Astrocyte (in vitro differentiated cells and primary cell): ENCODE measurements at regions not wholly inside any gene's neighbourhood (a gene's known extent, or its start where the extent isn't known, plus 50 kb on each side); places are given as distances from the start of the nearest gene placed in this dataset.

ENCODE experiments used
- DNase-seq: peaks from one replicate; pipeline ENCODE4 v3.0.0-alpha.2; 2010; ENCODE audit warnings: low read depth
- FAIRE-seq: peaks from 2 replicates; lab custom pipeline; 2011; peaks lifted over from hg19 to GRCh38; lab: Jason Lieb, UNC
- H2AFZ ChIP-seq: 2 replicates; pipeline ENCODE4 v1.6.0; 2012; ENCODE audit warnings: low read depth, low read length, inconsistent platforms
- H3K27ac ChIP-seq: 2 replicates; pipeline ENCODE4 v1.5.1; 2011; ENCODE audit warnings: low read depth, low read length, inconsistent platforms
- H3K27me3 ChIP-seq: 2 replicates; pipeline ENCODE4 v1.6.0; 2011; ENCODE audit warnings: low read length, inconsistent platforms; ENCODE audit not compliant: insufficient read depth
- H3K36me3 ChIP-seq: 2 replicates; pipeline ENCODE4 v1.5.1; 2011; ENCODE audit warnings: low read length, inconsistent platforms; ENCODE audit not compliant: insufficient read depth
- H3K4me1 ChIP-seq: 2 replicates; pipeline ENCODE4 v1.5.1; 2011; ENCODE audit warnings: low read length, inconsistent platforms; ENCODE audit not compliant: insufficient read depth
- H3K4me2 ChIP-seq: 2 replicates; pipeline ENCODE4 v1.6.0; 2012; ENCODE audit warnings: low read length, inconsistent platforms
- H3K4me3 ChIP-seq: 2 replicates; pipeline ENCODE4 v1.5.1; 2011; ENCODE audit warnings: low read depth, mild to moderate bottlenecking, low read length, inconsistent platforms; ENCODE audit not compliant: insufficient read depth
- H3K79me2 ChIP-seq: 2 replicates; pipeline ENCODE4 v1.6.0; 2012; ENCODE audit warnings: mild to moderate bottlenecking, low read length, inconsistent platforms; ENCODE audit not compliant: insufficient read depth
- H3K9ac ChIP-seq: 2 replicates; pipeline ENCODE4 v1.6.0; 2012; ENCODE audit warnings: mild to moderate bottlenecking, low read length, inconsistent platforms
- H3K9me3 ChIP-seq: 2 replicates; pipeline ENCODE4 v1.5.1; 2012; ENCODE audit warnings: low read depth, mild to moderate bottlenecking, low read length, inconsistent platforms; ENCODE audit not compliant: insufficient read depth
- H4K20me1 ChIP-seq: 2 replicates; pipeline ENCODE4 v1.6.0; 2012; ENCODE audit warnings: low read length, inconsistent platforms; ENCODE audit not compliant: insufficient read depth
- H3K27ac Mint-ChIP-seq: one replicate; pipeline ENCODE4 v1.8.0; 2021; ENCODE audit warnings: mild to moderate bottlenecking, mixed read lengths; ENCODE audit not compliant: unreplicated experiment
- H3K27me3 Mint-ChIP-seq: one replicate; pipeline ENCODE4 v1.8.0; 2021; ENCODE audit warnings: low read depth, mixed read lengths; ENCODE audit not compliant: unreplicated experiment
- H3K36me3 Mint-ChIP-seq: one replicate; pipeline ENCODE4 v1.8.0; 2021; ENCODE audit warnings: low read depth, mixed read lengths; ENCODE audit not compliant: unreplicated experiment
- H3K4me1 Mint-ChIP-seq: one replicate; pipeline ENCODE4 v1.8.0; 2021; ENCODE audit warnings: low read depth, mixed read lengths; ENCODE audit not compliant: unreplicated experiment
- H3K4me3 Mint-ChIP-seq: one replicate; pipeline ENCODE4 v1.8.0; 2021; ENCODE audit warnings: mild to moderate bottlenecking, moderate library complexity, mixed read lengths; ENCODE audit not compliant: unreplicated experiment
- H3K9me3 Mint-ChIP-seq: one replicate; pipeline ENCODE4 v1.8.0; 2021; ENCODE audit warnings: mild to moderate bottlenecking, mixed read lengths; ENCODE audit not compliant: unreplicated experiment
- EZH2 ChIP-seq: IDR thresholded peaks from 2 replicates; pipeline ENCODE4 v1.6.1; 2012; ENCODE audit warnings: mild to moderate bottlenecking, low read length, inconsistent platforms; ENCODE audit not compliant: insufficient read depth
- TF ChIP-seq, protein P1 (sequence below): IDR thresholded peaks from 2 replicates; pipeline ENCODE4 v1.5.1; 2011; ENCODE audit warnings: low read depth, mild to moderate bottlenecking, inconsistent platforms, low read length, moderate library complexity; ENCODE audit not compliant: insufficient read depth

- no peaks in the 10 kb centered on the region for H4K20me1 ChIP-seq
- TF ChIP-seq, protein P1, sequence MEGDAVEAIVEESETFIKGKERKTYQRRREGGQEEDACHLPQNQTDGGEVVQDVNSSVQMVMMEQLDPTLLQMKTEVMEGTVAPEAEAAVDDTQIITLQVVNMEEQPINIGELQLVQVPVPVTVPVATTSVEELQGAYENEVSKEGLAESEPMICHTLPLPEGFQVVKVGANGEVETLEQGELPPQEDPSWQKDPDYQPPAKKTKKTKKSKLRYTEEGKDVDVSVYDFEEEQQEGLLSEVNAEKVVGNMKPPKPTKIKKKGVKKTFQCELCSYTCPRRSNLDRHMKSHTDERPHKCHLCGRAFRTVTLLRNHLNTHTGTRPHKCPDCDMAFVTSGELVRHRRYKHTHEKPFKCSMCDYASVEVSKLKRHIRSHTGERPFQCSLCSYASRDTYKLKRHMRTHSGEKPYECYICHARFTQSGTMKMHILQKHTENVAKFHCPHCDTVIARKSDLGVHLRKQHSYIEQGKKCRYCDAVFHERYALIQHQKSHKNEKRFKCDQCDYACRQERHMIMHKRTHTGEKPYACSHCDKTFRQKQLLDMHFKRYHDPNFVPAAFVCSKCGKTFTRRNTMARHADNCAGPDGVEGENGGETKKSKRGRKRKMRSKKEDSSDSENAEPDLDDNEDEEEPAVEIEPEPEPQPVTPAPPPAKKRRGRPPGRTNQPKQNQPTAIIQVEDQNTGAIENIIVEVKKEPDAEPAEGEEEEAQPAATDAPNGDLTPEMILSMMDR: no peak
- no peak for TF ChIP-seq EZH2
- no peak overlapping the region for H2AFZ ChIP-seq
- no peak for DNase-seq
- Mint-ChIP-seq H3K27ac (no peak overlapping the region), H3K9me3 (peaks cover 2% of the 10 kb centered on the region), H3K4me1 (no peaks in the 10 kb centered on the region), H3K27me3 (peaks cover 15% of the 10 kb centered on the region), H3K4me3 (no peak overlapping the region), H3K36me3 (no peaks in the 10 kb centered on the region)
- no peaks in the 10 kb centered on the region for H3K9me3 ChIP-seq
- no peaks in the 10 kb centered on the region for H3K36me3 ChIP-seq
- H3K9ac ChIP-seq: no peak overlapping the region
- no peaks in the 10 kb centered on the region for H3K4me1 ChIP-seq
- no peak overlapping the region for H3K27ac ChIP-seq
- H3K79me2 ChIP-seq: no peaks in the 10 kb centered on the region
- H3K4me3 ChIP-seq: no peak overlapping the region
- no peak overlapping the region for H3K4me2 ChIP-seq
- no peaks in the 10 kb centered on the region for H3K27me3 ChIP-seq
- no peak for FAIRE-seq
These were observed 133.1 kb downstream of the ATPSCKMT start for GRCh38 chr5:10116594-10116993.

GRCh38 chr5:10115669-10116068 is 134.0 kb downstream of the ATPSCKMT start:
- DNase-seq (no peak), FAIRE-seq (no peak)
- no peak overlapping the region for H3K4me3 Mint-ChIP-seq
- no peaks in the 10 kb centered on the region for H3K79me2 ChIP-seq
- no peak overlapping the region for H3K9ac ChIP-seq
- H3K27me3 Mint-ChIP-seq: peaks cover 15% of the 10 kb centered on the region
- no peaks in the 10 kb centered on the region for H3K4me1 Mint-ChIP-seq
- H3K4me1 ChIP-seq: no peaks in the 10 kb centered on the region
- H3K4me3 ChIP-seq: no peak overlapping the region
- H3K27ac ChIP-seq: no peak overlapping the region
- H3K27me3 ChIP-seq: no peaks in the 10 kb centered on the region
- no peaks in the 10 kb centered on the region for H3K36me3 Mint-ChIP-seq
- H3K9me3 Mint-ChIP-seq: peaks cover 4% of the 10 kb centered on the region
- no peak for TF ChIP-seq EZH2
- TF ChIP-seq, protein P1: no peak
- no peak overlapping the region for H3K27ac Mint-ChIP-seq
- H3K9me3 ChIP-seq: no peaks in the 10 kb centered on the region
- H3K36me3 ChIP-seq: no peaks in the 10 kb centered on the region
- no peak overlapping the region for H2AFZ ChIP-seq
- no peaks in the 10 kb centered on the region for H4K20me1 ChIP-seq
- H3K4me2 ChIP-seq: no peak overlapping the region

- no peak overlapping the region for H3K27ac Mint-ChIP-seq
- H3K36me3 ChIP-seq: no peaks in the 10 kb centered on the region
- no peak overlapping the region for H3K9ac ChIP-seq
- H3K27ac ChIP-seq: no peak overlapping the region
- peaks cover 1% of the 10 kb centered on the region for H3K9me3 Mint-ChIP-seq
- DNase-seq: peak; percentile 25
- no peaks in the 10 kb centered on the region for H3K4me1 Mint-ChIP-seq
- H3K27me3 ChIP-seq: no peaks in the 10 kb centered on the region
- H3K4me1 ChIP-seq: no peaks in the 10 kb centered on the region
- H3K4me3 ChIP-seq: no peak overlapping the region
- FAIRE-seq: no peak
- H4K20me1 ChIP-seq: no peaks in the 10 kb centered on the region
- no peaks in the 10 kb centered on the region for H3K36me3 Mint-ChIP-seq
- no peaks in the 10 kb centered on the region for H3K9me3 ChIP-seq
- H3K4me3 Mint-ChIP-seq: no peak overlapping the region
- no peak overlapping the region for H3K4me2 ChIP-seq
- H2AFZ ChIP-seq: no peak overlapping the region
- H3K79me2 ChIP-seq: no peaks in the 10 kb centered on the region
- TF ChIP-seq, protein P1: peak; percentile 29
- no peak for TF ChIP-seq EZH2
- H3K27me3 Mint-ChIP-seq: peaks cover 12% of the 10 kb centered on the region
These were observed 138.1 kb downstream of the ATPSCKMT start for GRCh38 chr5:10111571-10111970.
